SK-N-SH (cell line): ENCODE measurements at regions not wholly inside any gene's neighbourhood (a gene's known extent, or its start where the extent isn't known, plus 50 kb on each side); places are given as distances from the start of the nearest gene placed in this dataset.
A peak's percentile ranks its signal among the peaks of the same experiment; 100 is the strongest.

Experiments
- CTCF ChIA-PET: fragments of 300-600, 350-600 bp; formaldehyde crosslinking; extraction: SDS; loops from one replicate; lab custom pipeline; 2021; lab: Yijun Ruan, JAX
- POLR2A ChIA-PET: fragments of 350-600 bp; sonication (Branson Sonifier 250); formaldehyde crosslinking; extraction: SDS; loops from one replicate; lab custom pipeline; 2020; ENCODE audit warnings: antibody characterized with exemption, inconsistent platforms; lab: Yijun Ruan, JAX
- DNase-seq: peaks from one replicate; pipeline ENCODE4 v3.0.0; 2012
- H2AFZ ChIP-seq: fragments of 200-600 bp; sonication (generic); 2 replicates; pipeline ENCODE4 v1.8.1; 2016; ENCODE audit warnings: antibody characterized with exemption, mild to moderate bottlenecking, low read depth
- H3F3A ChIP-seq: fragments of 200-600 bp; sonication (generic); replicated peaks from 2 replicates; pipeline ENCODE3; 2016; ENCODE audit warnings: antibody characterized with exemption, mild to moderate bottlenecking; ENCODE audit not compliant: insufficient read depth
- H3K27ac ChIP-seq, 2 experiments: fragments of 200-500 bp in 1 of 2; fragments of 200-600 bp in 1 of 2; sonication (Bioruptor generic) in 1 of 2; sonication (generic), shearing (Covaris generic) in 1 of 2; 2 replicates each; pipeline versions ENCODE4 v1.5.1 to v1.6.1; 2014 to 2016; ENCODE audit warnings: low read depth in 2 of 2, inconsistent platforms in 1 of 2, low read length in 1 of 2, mild to moderate bottlenecking in 1 of 2, mixed read lengths in 1 of 2
- H3K27me3 ChIP-seq: fragments of 200-600 bp; sonication (generic), shearing (Covaris generic); 2 replicates; pipeline ENCODE4 v1.6.1; 2016; ENCODE audit warnings: mixed run types; ENCODE audit not compliant: insufficient read depth
- H3K36me3 ChIP-seq, 2 experiments: fragments of 200-500 bp in 1 of 2; fragments of 200-600 bp in 1 of 2; sonication (Bioruptor generic) in 1 of 2; sonication (generic) in 1 of 2; replicated peaks in 1 of 2; 2 replicates each; pipeline versions ENCODE3 to v1.5.1; 2014 to 2016; ENCODE audit warnings: low read length in 1 of 2, mild to moderate bottlenecking in 1 of 2; ENCODE audit not compliant: insufficient read depth in 2 of 2, control insufficient read depth in 1 of 2
- H3K4me1 ChIP-seq, 2 experiments: fragments of 200-500 bp in 1 of 2; fragments of 200-600 bp in 1 of 2; sonication (Bioruptor generic) in 1 of 2; sonication (generic), shearing (Covaris generic) in 1 of 2; 2 replicates each; pipeline versions ENCODE4 v1.5.1 to v1.6.1; 2014 to 2016; ENCODE audit warnings: low read depth in 1 of 2, low read length in 1 of 2, mixed run types in 1 of 2; ENCODE audit not compliant: insufficient read depth in 2 of 2, control insufficient read depth in 1 of 2
- H3K4me2 ChIP-seq: fragments of 200-600 bp; sonication (generic), shearing (Covaris generic); 2 replicates; pipeline ENCODE4 v1.6.1; 2017; ENCODE audit warnings: mixed run types
- H3K4me3 ChIP-seq, 2 experiments: fragments of 200-500 bp in 1 of 2; fragments of 200-600 bp in 1 of 2; sonication (Bioruptor generic) in 1 of 2; sonication (generic), shearing (Covaris generic) in 1 of 2; 2 replicates each; pipeline versions ENCODE4 v1.5.1 to v1.8.1; 2014 to 2016; ENCODE audit warnings: low read depth in 2 of 2, inconsistent platforms in 1 of 2, low read length in 1 of 2, mild to moderate bottlenecking in 1 of 2, mixed read lengths in 1 of 2, moderate library complexity in 1 of 2
- H3K79me2 ChIP-seq: fragments of 200-600 bp; sonication (generic); 2 replicates; pipeline ENCODE4 v1.8.1; 2017; ENCODE audit warnings: mild to moderate bottlenecking; ENCODE audit not compliant: insufficient read depth
- H3K9ac ChIP-seq: fragments of 200-600 bp; sonication (generic); 2 replicates; pipeline ENCODE4 v1.6.1; 2017; ENCODE audit warnings: mixed run types
- H3K9me2 ChIP-seq: fragments of 200-600 bp; sonication (generic); 2 replicates; pipeline ENCODE4 v1.6.1; 2017; ENCODE audit warnings: mixed run types
- H3K9me3 ChIP-seq: fragments of 200-600 bp; sonication (generic); 2 replicates; pipeline ENCODE4 v1.6.1; 2017; ENCODE audit warnings: mixed run types, mild to moderate bottlenecking, moderate library complexity
- H4K20me1 ChIP-seq: fragments of 200-600 bp; sonication (generic); 2 replicates; pipeline ENCODE4 v1.6.1; 2017; ENCODE audit warnings: mild to moderate bottlenecking, mixed run types; ENCODE audit not compliant: insufficient read depth
- FOXM1 ChIP-seq: IDR thresholded peaks from 2 replicates; pipeline ENCODE4 v1.4.0; 2012; ENCODE audit warnings: low read depth, mild to moderate bottlenecking
- GATA2 ChIP-seq: sonication (generic); formaldehyde crosslinking; IDR thresholded peaks from 2 replicates; pipeline ENCODE4 v1.5.0; 2020; ENCODE audit warnings: mild to moderate bottlenecking, missing genetic modification reagents
- MEF2A ChIP-seq: IDR thresholded peaks from 2 replicates; pipeline ENCODE4 v1.4.0; 2012; ENCODE audit warnings: low read depth, borderline replicate concordance
- MXI1 ChIP-seq: IDR thresholded peaks from 2 replicates; pipeline ENCODE4 v1.6.1; 2012; ENCODE audit warnings: mild to moderate bottlenecking, low read depth, low read length, improper control_type of control experiment
- RAD21 ChIP-seq: IDR thresholded peaks from 2 replicates; pipeline ENCODE4 v1.6.1; 2012; ENCODE audit warnings: mild to moderate bottlenecking, low read length
- RFX5 ChIP-seq: IDR thresholded peaks from 2 replicates; pipeline ENCODE4 v1.6.1; 2012; ENCODE audit warnings: mild to moderate bottlenecking, improper control_type of control experiment, low read length
- RXRA ChIP-seq: IDR thresholded peaks from 2 replicates; pipeline ENCODE4 v1.4.0; 2012; ENCODE audit warnings: low read depth, mild to moderate bottlenecking, borderline replicate concordance
- TAF1 ChIP-seq: IDR thresholded peaks from 2 replicates; pipeline ENCODE4 v1.6.1; 2012; ENCODE audit warnings: low read depth, mild to moderate bottlenecking, low read length, moderate library complexity, borderline replicate concordance
- USF1 ChIP-seq: IDR thresholded peaks from 2 replicates; pipeline ENCODE4 v1.4.0; 2012; ENCODE audit warnings: low read depth, borderline replicate concordance
- ZBTB33 ChIP-seq: IDR thresholded peaks from 2 replicates; pipeline ENCODE4 v1.4.0; 2012; ENCODE audit warnings: low read depth, borderline replicate concordance
- WGBS: methylation state at CpG from one replicate; pipeline ENCODE4 v1.1.6; 2017; ENCODE audit warnings: low lambda C conversion rate; 5-methylcytosine and 5-hydroxymethylcytosine counted together

GRCh38 chr1:83762039-83762365, 236.9 kb downstream of the TTLL7 start (continued):
- no peak for TF ChIP-seq ZBTB33
- no peak for TF ChIP-seq FOXM1
- no peak for TF ChIP-seq USF1
- no peak for TF ChIP-seq RFX5
- TF ChIP-seq TAF1, result no peak
- TF ChIP-seq, all 33 proteins: peak for 0

- TF ChIP-seq MXI1 (no peak), MEF2A (no peak), GATA2 (CRISPR knock-in tag) (no peak), RAD21 (peak; percentile 41), RXRA (no peak), ZBTB33 (no peak)
- no peak overlapping the region for H3K4me3 ChIP-seq
- no peaks in the 10 kb centered on the region for H3F3A ChIP-seq
- no peaks in the 10 kb centered on the region for H3K9me3 ChIP-seq
- POLR2A ChIA-PET, result interaction anchor here (0.7 to 4.5 kb wide), 2 partner anchors 45 to 68 kb away, joined by 3 to 31 read pairs; no protein-coding TSS in a partner anchor
- CTCF ChIA-PET, result interaction anchor here (0.7 to 2.0 kb wide), 2 partner anchors 46 to 65 kb away, joined by 3 to 4 read pairs; no protein-coding TSS in a partner anchor
- no peaks in the 10 kb centered on the region for H3K9me2 ChIP-seq
- H3K79me2 ChIP-seq, result no peaks in the 10 kb centered on the region
- peak overlapping the region in 1 of 2 experiments; percentile 91; a peak in 2 of 4 replicates for H3K27ac ChIP-seq
- no peak for DNase-seq
- H3K4me2 ChIP-seq, result no peak overlapping the region
- H3K36me3 ChIP-seq, result no peaks in the 10 kb centered on the region
- no peak overlapping the region for H3K9ac ChIP-seq
- H4K20me1 ChIP-seq, result no peaks in the 10 kb centered on the region
- H2AFZ ChIP-seq, result no peak overlapping the region
- H3K27me3 ChIP-seq, result peaks cover 6% of the 10 kb centered on the region
- peaks cover 0 to 36% of the 10 kb centered on the region in 2 experiments; a peak in 2 of 4 replicates for H3K4me1 ChIP-seq
- 31% methylated on average over 8 of the region's 8 CpGs for WGBS
Observed at GRCh38 chr1:83761167-83762038, 237.5 kb downstream of the TTLL7 start.
